ENCODE measurements at regions not wholly inside any gene's neighbourhood (a gene's known extent, or its start where the extent isn't known, plus 50 kb on each side); places are given as distances from the start of the nearest gene placed in this dataset.

GRCh38 chrX:46015653-46016052 lies 529.6 kb downstream of the ZNF674 start:
- TF ChIP-seq POLR2A (IDR thresholded peaks at IDR 0.05; ENCODE audit: low read depth, low read length) (no peak), CTCF (IDR thresholded peaks at IDR 0.05; ENCODE audit: extremely low read depth in 1 of 2, insufficient read depth in 1 of 2, low read depth in 1 of 2, low read length in 2 of 2) (no peak), EZH2 (IDR thresholded peaks at IDR 0.05; ENCODE audit: borderline replicate concordance, low read depth, low read length, severe bottlenecking) (no peak), MAX (IDR thresholded peaks at IDR 0.05; ENCODE audit: insufficient read depth, insufficient read length) (no peak)
